Inflammatory macrophage treated with lipopolysaccharide for 4 hours (primary cell): ENCODE measurements at regions not wholly inside any gene's neighbourhood (a gene's known extent, or its start where the extent isn't known, plus 50 kb on each side); places are given as distances from the start of the nearest gene placed in this dataset.

ENCODE experiments used
- DNase-seq: peaks from one replicate; pipeline ENCODE4 v3.0.0-alpha.2; 2020

GRCh38 chr12:14257734-14258574 lies 107.5 kb upstream of the ATF7IP start:
- peak; percentile 79 for DNase-seq

- no peak for DNase-seq
These were observed 106.9 kb upstream of the ATF7IP start for GRCh38 chr12:14258575-14258940.

- no peak for DNase-seq
These were observed 105.9 kb upstream of the ATF7IP start for GRCh38 chr12:14259481-14260010.

GRCh38 chr12:14260011-14260993 lies 105.2 kb upstream of the ATF7IP start:
- peak; percentile 72 for DNase-seq

- no peak for DNase-seq
These were observed 104.4 kb upstream of the ATF7IP start for GRCh38 chr12:14261096-14261495.

- DNase-seq, result no peak
These were observed 103.6 kb upstream of the ATF7IP start for GRCh38 chr12:14261861-14262260.

- no peak for DNase-seq
These were observed 102.5 kb upstream of the ATF7IP start for GRCh38 chr12:14262771-14263511.

GRCh38 chr12:14263742-14264141 lies 101.7 kb upstream of the ATF7IP start:
- DNase-seq, result no peak

GRCh38 chr12:14264316-14264715 lies 101.2 kb upstream of the ATF7IP start:
- DNase-seq, result no peak

GRCh38 chr12:14264778-14265177 lies 100.7 kb upstream of the ATF7IP start:
- DNase-seq, result peak; percentile 96

GRCh38 chr12:14268120-14268515 lies 97.4 kb upstream of the ATF7IP start:
- no peak for DNase-seq

- no peak for DNase-seq
These were observed 95.1 kb upstream of the ATF7IP start for GRCh38 chr12:14270392-14270791.

- peak; percentile 93 for DNase-seq
These were observed 92.2 kb upstream of the ATF7IP start for GRCh38 chr12:14272956-14273912.

- DNase-seq, result peak; percentile 87
These were observed 91.6 kb upstream of the ATF7IP start for GRCh38 chr12:14273913-14274311.

GRCh38 chr12:14275111-14275510 lies 90.4 kb upstream of the ATF7IP start:
- DNase-seq, result no peak

GRCh38 chr12:14275886-14276285 lies 89.6 kb upstream of the ATF7IP start:
- peak; percentile 47 for DNase-seq

- DNase-seq, result no peak
These were observed 87.1 kb upstream of the ATF7IP start for GRCh38 chr12:14278294-14278953.

GRCh38 chr12:14279845-14280244 lies 85.6 kb upstream of the ATF7IP start:
- DNase-seq, result no peak

GRCh38 chr12:14280921-14281320 lies 84.6 kb upstream of the ATF7IP start:
- DNase-seq, result no peak

- no peak for DNase-seq
These were observed 83.9 kb upstream of the ATF7IP start for GRCh38 chr12:14281539-14281938.
